Stomach (tissue), 8 donors: ENCODE measurements at regions not wholly inside any gene's neighbourhood (a gene's known extent, or its start where the extent isn't known, plus 50 kb on each side); places are given as distances from the start of the nearest gene placed in this dataset.

Experiments
- DNase-seq, 2 donors: peaks; one replicate each; pipeline versions ENCODE4 v3.0.0 to v3.0.0-alpha.2; 2013 to 2019
- H3K27ac ChIP-seq, 5 donors: fragments of 200-600 bp in 4 of 5; sonication (generic) in 4 of 5; one replicate each; pipeline ENCODE4 v1.5.1; 2013 to 2019; ENCODE audit warnings: mild to moderate bottlenecking in 1 of 5, moderate library complexity in 1 of 5
- H3K27me3 ChIP-seq, 3 donors: fragments of 200-600 bp; sonication (generic); one replicate each; pipeline ENCODE4 v1.5.1; 2017 to 2019; ENCODE audit warnings: mixed run types in 1 of 3
- H3K36me3 ChIP-seq, 4 donors: fragments of 200-600 bp; sonication (generic); 1 replicate in 3 of 4; 2 replicates in 1 of 4; pipeline ENCODE4 v1.5.1; 2016 to 2019
- H3K4me1 ChIP-seq, 4 donors: fragments of 200-600 bp; sonication (generic); one replicate each; pipeline ENCODE4 v1.5.1; 2016 to 2019
- H3K4me3 ChIP-seq, 4 donors: fragments of 200-600 bp; sonication (generic) in 3 of 4; one replicate each; pipeline ENCODE4 v1.5.1; 2016 to 2019; ENCODE audit warnings: mild to moderate bottlenecking in 1 of 4
- H3K9me3 ChIP-seq, 4 donors: fragments of 200-600 bp; sonication (generic); one replicate each; pipeline ENCODE4 v1.5.1; 2016 to 2019
- CTCF ChIP-seq, 7 experiments: fragments of 450-650 bp in 4 of 7; fragments of 200-600 bp in 3 of 7; sonication (generic) in 3 of 7; IDR thresholded peaks; one replicate each; pipeline ENCODE4 v1.5.1; 2016 to 2019; ENCODE audit warnings: antibody characterized with exemption in 7 of 7, control low read depth in 2 of 7, mild to moderate bottlenecking in 1 of 7
- EP300 ChIP-seq: sonication (generic); formaldehyde crosslinking; IDR thresholded peaks from one replicate; pipeline ENCODE4 v1.6.1; 2017; ENCODE audit warnings: antibody characterized with exemption
- POLR2A ChIP-seq, 4 donors: fragments of 450-650 bp; IDR thresholded peaks; one replicate each; pipeline ENCODE4 v1.6.1; 2016; ENCODE audit warnings: antibody characterized with exemption in 4 of 4, control low read depth in 2 of 4, mild to moderate bottlenecking in 1 of 4, moderate library complexity in 1 of 4
- POLR2AphosphoS5 ChIP-seq, 3 donors: sonication (generic); formaldehyde crosslinking; IDR thresholded peaks; one replicate each; pipeline ENCODE4 v1.6.1; 2016; ENCODE audit warnings: antibody characterized with exemption in 3 of 3
- WGBS, 5 donors: extraction: QIAGEN DNeasy Blood & Tissue Kit in 3 of 5; methylation state at CpG; one replicate each; pipeline versions ENCODE4 v1.1.5 to v1.1.7; 2013 to 2018; 5-methylcytosine and 5-hydroxymethylcytosine counted together
- intact Hi-C: fragments of 100-400 bp; cut with DNase I; formaldehyde crosslinking; loops from one replicate; pipeline ENCODE4 v1.15.1; 2023; ENCODE audit warnings: low total_unique reads
- donor health status: healthy with polysubstance abuse.
- donor health status: Bipolar disorder and iron deficiency.
- donor health status: healthy.

- Histone ChIP-seq H3K4me3 (no peak overlapping the region), H3K9me3 (no peaks in the 10 kb centered on the region), H3K4me1 (peaks cover 0 to 21% (median 12%) of the 10 kb centered on the region in 4 donors), H3K27ac (no peak overlapping the region), H3K36me3 (no peaks in the 10 kb centered on the region), H3K27me3 (no peaks in the 10 kb centered on the region)
- intact Hi-C loops, result no loop called here
- 78 to 92% (median 90%) methylated on average over 4 of the region's 4 CpGs for WGBS, 5 donors
- DNase-seq, result no peak
- TF ChIP-seq EP300, result no peak
- TF ChIP-seq POLR2AphosphoS5 (IDR thresholded peaks at IDR 0.05), result no peak
- no peak for TF ChIP-seq CTCF (IDR thresholded peaks at IDR 0.05)
- TF ChIP-seq POLR2A (IDR thresholded peaks at IDR 0.05), result no peak
Measured at GRCh38 chr7:27367933-27368549, 125.4 kb downstream of the EVX1 start.

DNA sequence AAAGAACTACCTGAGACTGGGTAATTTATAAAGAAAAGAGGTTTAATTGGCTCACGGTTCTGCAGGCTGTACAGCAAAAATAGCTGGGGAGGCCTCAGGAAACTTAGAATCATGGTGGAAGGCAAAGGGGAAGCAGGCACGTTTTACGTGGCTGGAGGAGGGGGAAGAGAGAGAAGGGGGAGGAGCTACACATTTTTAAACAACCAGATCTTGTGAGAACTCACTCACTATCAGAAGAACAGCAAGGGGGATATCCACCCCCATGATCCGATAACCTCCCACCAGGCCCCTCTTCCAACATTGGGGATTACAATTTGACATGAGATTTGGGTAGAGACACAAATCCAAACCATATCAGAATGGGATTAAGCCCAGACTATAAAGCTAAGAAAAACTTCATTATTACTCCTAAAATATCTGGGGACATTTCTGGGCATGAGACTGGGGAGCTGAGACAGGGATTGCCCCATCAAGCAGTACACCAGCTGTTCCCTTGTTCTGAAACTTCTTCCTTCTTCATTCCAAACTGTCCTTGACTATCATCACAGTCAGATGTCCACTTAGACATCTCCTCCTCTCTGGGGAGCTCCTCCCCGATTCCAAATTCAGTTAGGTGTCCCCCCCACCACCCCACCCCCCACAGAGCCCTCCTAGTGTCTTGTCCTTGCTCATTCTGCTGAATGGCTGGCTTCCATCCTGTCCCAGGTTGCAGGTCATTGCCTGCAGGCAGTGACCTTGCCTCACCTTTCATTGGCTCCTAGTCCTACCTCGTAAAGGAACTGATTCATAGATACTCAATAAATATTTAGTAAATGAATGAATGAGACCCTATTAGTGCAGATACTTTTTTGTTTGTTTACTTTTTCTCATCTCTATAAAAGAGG is 132.6 kb downstream of the EVX1 start:
- no peak for DNase-seq
- intact Hi-C loops, result no loop called here
- WGBS, 5 donors, result 67 to 83% (median 78%) methylated on average over 6 of the region's 6 CpGs
- Histone ChIP-seq H3K9me3 (no peaks in the 10 kb centered on the region), H3K4me1 (peaks cover 0 to 8% (median 0%) of the 10 kb centered on the region in 4 donors), H3K36me3 (no peaks in the 10 kb centered on the region), H3K27me3 (peaks cover 0 to 16% (median 0%) of the 10 kb centered on the region in 3 donors), H3K27ac (no peak overlapping the region), H3K4me3 (no peak overlapping the region)
- TF ChIP-seq CTCF (IDR thresholded peaks at IDR 0.05) (no peak), EP300 (no peak), POLR2AphosphoS5 (IDR thresholded peaks at IDR 0.05) (no peak), POLR2A (IDR thresholded peaks at IDR 0.05) (no peak)

GRCh38 chr7:27375958-27376357 is 133.4 kb downstream of the EVX1 start:
- intact Hi-C loops, result no loop called here
- WGBS, 5 donors, result 59 to 85% (median 69%) methylated on average over 5 of the region's 5 CpGs
- H3K27ac ChIP-seq, result no peak overlapping the region
- DNase-seq, result peak in 1 of 2 donors; percentile 30
- H3K4me3 ChIP-seq, result no peak overlapping the region
- H3K27me3 ChIP-seq, result peaks cover 0 to 16% (median 0%) of the 10 kb centered on the region in 3 donors
- peaks cover 0 to 8% (median 0%) of the 10 kb centered on the region in 4 donors for H3K4me1 ChIP-seq
- no peak for TF ChIP-seq CTCF (IDR thresholded peaks at IDR 0.05)
- no peaks in the 10 kb centered on the region for H3K9me3 ChIP-seq
- H3K36me3 ChIP-seq, result no peaks in the 10 kb centered on the region

DNA sequence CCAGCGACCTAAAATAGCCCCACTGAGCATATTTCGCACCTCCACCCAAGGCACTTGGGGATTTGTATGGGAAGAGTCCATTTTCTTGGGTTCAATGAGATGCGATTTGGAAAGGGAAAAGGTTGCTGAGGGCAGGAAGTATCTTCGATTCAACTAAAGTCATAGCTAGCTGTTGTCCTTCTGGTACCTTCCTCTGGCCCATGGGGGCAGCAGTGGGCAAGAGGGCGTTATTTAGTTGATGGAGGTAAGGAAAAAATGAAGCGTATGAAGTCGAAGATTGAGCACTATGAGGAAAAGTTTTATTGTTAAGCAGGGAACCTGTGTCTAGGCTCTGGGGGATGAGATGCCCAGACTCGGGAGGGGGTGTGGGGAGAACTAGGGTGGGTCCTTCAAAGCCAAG is 135.4 kb downstream of the EVX1 start:
- no peak overlapping the region for H3K4me3 ChIP-seq
- H3K27ac ChIP-seq, result no peak overlapping the region
- 82 to 93% (median 84%) methylated on average over 8 of the region's 8 CpGs for WGBS, 5 donors
- DNase-seq, result no peak
- H3K27me3 ChIP-seq, result peaks cover 0 to 16% (median 0%) of the 10 kb centered on the region in 3 donors
- H3K36me3 ChIP-seq, result no peaks in the 10 kb centered on the region
- no peaks in the 10 kb centered on the region for H3K4me1 ChIP-seq
- TF ChIP-seq EP300, result no peak
- no peak for TF ChIP-seq POLR2A (IDR thresholded peaks at IDR 0.05)
- TF ChIP-seq POLR2AphosphoS5 (IDR thresholded peaks at IDR 0.05), result no peak
- TF ChIP-seq CTCF (IDR thresholded peaks at IDR 0.05), result no peak
- H3K9me3 ChIP-seq, result no peaks in the 10 kb centered on the region
- intact Hi-C loops, result no loop called here
